IMR-90 (cell line): ENCODE measurements at regions not wholly inside any gene's neighbourhood (a gene's known extent, or its start where the extent isn't known, plus 50 kb on each side); places are given as distances from the start of the nearest gene placed in this dataset.

Experiments
- ATAC-seq: fragments of 200-7000 bp; cut with Tn5 transposase; 2 replicates; pipeline ENCODE4 v1.9.1; 2020; ENCODE audit warnings: low read depth, mild to moderate bottlenecking, moderate library complexity
- BruUV-seq: library from RNA; stranded (reverse); fragments of 400-500 nt; replicated peaks from 2 replicates; lab custom pipeline; 2021; lab: Mats Ljungman, UMichigan
- CTCF ChIA-PET: fragments of 300-600 bp; formaldehyde crosslinking; extraction: SDS; loops from one replicate; lab custom pipeline; 2021; ENCODE audit warnings: antibody characterized with exemption; lab: Yijun Ruan, JAX
- POLR2A ChIA-PET: fragments of 300-600 bp; sonication (Branson Sonifier 250); formaldehyde crosslinking; loops from one replicate; lab custom pipeline; 2022; ENCODE audit warnings: antibody characterized with exemption; ENCODE audit not compliant: unreplicated experiment; lab: Charles Lee
- DNase-seq: peaks from one replicate; pipeline ENCODE4 v3.0.0; 2013
- H2AFZ ChIP-seq: replicated peaks from 2 replicates; pipeline ENCODE3; 2013; ENCODE audit warnings: low read length, mild to moderate bottlenecking; ENCODE audit not compliant: poor library complexity
- H2AK5ac ChIP-seq: 2 replicates; pipeline ENCODE4 v1.6.1; 2013; ENCODE audit warnings: low read depth, low read length, inconsistent platforms
- H2AK9ac ChIP-seq: replicated peaks from 2 replicates; pipeline ENCODE3; 2013; ENCODE audit warnings: mild to moderate bottlenecking, low read depth, low read length, moderate library complexity; ENCODE audit not compliant: poor library complexity
- H2BK120ac ChIP-seq: 2 replicates; pipeline ENCODE4 v1.6.1; 2013; ENCODE audit warnings: low read depth, low read length, inconsistent platforms
- H2BK15ac ChIP-seq: 3 replicates; pipeline ENCODE4 v1.6.1; 2013; ENCODE audit warnings: low read depth, low read length, inconsistent platforms
- H2BK20ac ChIP-seq: 2 replicates; pipeline ENCODE4 v1.6.1; 2013; ENCODE audit warnings: low read depth, mild to moderate bottlenecking, inconsistent platforms, low read length, moderate library complexity
- H2BK5ac ChIP-seq: 2 replicates; pipeline ENCODE4 v1.6.1; 2013; ENCODE audit warnings: mild to moderate bottlenecking, low read depth, low read length, inconsistent platforms; ENCODE audit not compliant: poor library complexity, severe bottlenecking
- H3K14ac ChIP-seq: replicated peaks from 2 replicates; pipeline ENCODE4 v1.6.1; 2013; ENCODE audit warnings: low read depth, low read length, inconsistent platforms
- H3K18ac ChIP-seq: 2 replicates; pipeline ENCODE4 v1.6.1; 2013; ENCODE audit warnings: low read depth, low read length, control low read depth
- H3K23ac ChIP-seq: 2 replicates; pipeline ENCODE4 v1.6.1; 2013; ENCODE audit warnings: low read depth, low read length, inconsistent platforms
- H3K27ac ChIP-seq: 2 replicates; pipeline ENCODE4 v1.5.1; 2013; ENCODE audit warnings: mild to moderate bottlenecking, control low read depth, low read length; ENCODE audit not compliant: insufficient read depth
- H3K27me3 ChIP-seq: 2 replicates; pipeline ENCODE4 v1.6.1; 2013; ENCODE audit warnings: low read length; ENCODE audit not compliant: control insufficient read depth, insufficient read depth
- H3K36me3 ChIP-seq: 2 replicates; pipeline ENCODE4 v1.6.1; 2013; ENCODE audit warnings: low read length, mixed read lengths; ENCODE audit not compliant: control insufficient read depth, insufficient read depth
- H3K4ac ChIP-seq: 2 replicates; pipeline ENCODE4 v1.6.1; 2013; ENCODE audit warnings: low read depth, low read length, inconsistent platforms
- H3K4me1 ChIP-seq: 2 replicates; pipeline ENCODE4 v1.6.1; 2013; ENCODE audit warnings: low read length, mixed read lengths; ENCODE audit not compliant: control insufficient read depth, insufficient read depth
- H3K4me2 ChIP-seq: 2 replicates; pipeline ENCODE4 v1.6.1; 2013; ENCODE audit warnings: low read depth, mild to moderate bottlenecking, control low read depth, low read length, moderate library complexity
- H3K4me3 ChIP-seq: 2 replicates; pipeline ENCODE4 v1.5.1; 2013; ENCODE audit warnings: low read depth, mild to moderate bottlenecking, control low read depth, low read length, moderate library complexity; ENCODE audit not compliant: insufficient read depth
- H3K56ac ChIP-seq: 2 replicates; pipeline ENCODE4 v1.6.1; 2013; ENCODE audit warnings: low read length, inconsistent platforms; ENCODE audit not compliant: insufficient read depth; ENCODE audit errors: extremely low read depth
- H3K79me1 ChIP-seq, 2 experiments: 2 replicates each; pipeline ENCODE4 v1.6.1; 2013; ENCODE audit warnings: low read length in 2 of 2, inconsistent platforms in 1 of 2, low read depth in 1 of 2
- H3K9ac ChIP-seq: 2 replicates; pipeline ENCODE4 v1.6.1; 2013; ENCODE audit warnings: low read depth, low read length, control low read depth
- H3K9me1 ChIP-seq: 2 replicates; pipeline ENCODE4 v1.6.1; 2013; ENCODE audit warnings: low read length, inconsistent platforms; ENCODE audit not compliant: insufficient read depth
- H3K9me3 ChIP-seq: 2 replicates; pipeline ENCODE4 v1.6.1; 2013; ENCODE audit warnings: low read length; ENCODE audit not compliant: control insufficient read depth, insufficient read depth
- H4K20me1 ChIP-seq: 2 replicates; pipeline ENCODE4 v1.6.1; 2013; ENCODE audit warnings: low read length, inconsistent platforms; ENCODE audit not compliant: insufficient read depth
- H4K5ac ChIP-seq: 2 replicates; pipeline ENCODE4 v1.6.1; 2013; ENCODE audit warnings: mild to moderate bottlenecking, low read depth, low read length, control low read depth
- H4K8ac ChIP-seq, 2 experiments: 2 replicates each; pipeline ENCODE4 v1.6.1; 2013; ENCODE audit warnings: low read depth in 2 of 2, low read length in 2 of 2, control low read depth in 1 of 2, inconsistent platforms in 1 of 2
- H4K91ac ChIP-seq: 2 replicates; pipeline ENCODE4 v1.6.1; 2013; ENCODE audit warnings: low read depth, low read length, inconsistent platforms; ENCODE audit not compliant: insufficient read depth
- BHLHE40 ChIP-seq: fragments of 150-350 bp; IDR thresholded peaks from 2 replicates; pipeline ENCODE4 v1.6.1; 2016; ENCODE audit warnings: mild to moderate bottlenecking, low read depth, low read length
- CEBPB ChIP-seq: IDR thresholded peaks from 2 replicates; pipeline ENCODE4 v1.6.1; 2012; ENCODE audit warnings: low read depth, low read length, improper control_type of control experiment
- CHD1 ChIP-seq: IDR thresholded peaks from 2 replicates; pipeline ENCODE4 v1.6.1; 2012; ENCODE audit warnings: low read depth, low read length, improper control_type of control experiment
- CTCF ChIP-seq: conservative IDR thresholded peaks from 2 replicates; pipeline ENCODE4 v1.5.1; 2012; ENCODE audit warnings: mild to moderate bottlenecking, low read depth, low read length, improper control_type of control experiment
- ELK1 ChIP-seq: fragments of 150-350 bp; IDR thresholded peaks from 2 replicates; pipeline ENCODE4 v1.6.1; 2016; ENCODE audit warnings: low read depth, mild to moderate bottlenecking, low read length, moderate library complexity, borderline replicate concordance
- FOS ChIP-seq: fragments of 150-350 bp; IDR thresholded peaks from 2 replicates; pipeline ENCODE4 v1.6.1; 2016; ENCODE audit warnings: low read depth, low read length
- MAFK ChIP-seq: IDR thresholded peaks from 2 replicates; pipeline ENCODE4 v1.6.1; 2012; ENCODE audit warnings: low read depth, low read length, improper control_type of control experiment
- MAZ ChIP-seq: IDR thresholded peaks from 2 replicates; pipeline ENCODE4 v1.6.1; 2012; ENCODE audit warnings: low read depth, mild to moderate bottlenecking, low read length, improper control_type of control experiment, moderate library complexity, borderline replicate concordance
- MXI1 ChIP-seq: IDR thresholded peaks from 2 replicates; pipeline ENCODE4 v1.6.1; 2012; ENCODE audit warnings: low read depth, mild to moderate bottlenecking, low read length, moderate library complexity, borderline replicate concordance
- NFE2L2 ChIP-seq: fragments of 150-350 bp; IDR thresholded peaks from 2 replicates; pipeline ENCODE4 v1.6.1; 2016; ENCODE audit warnings: low read depth, mild to moderate bottlenecking, low read length
- POLR2A ChIP-seq: IDR thresholded peaks from 2 replicates; pipeline ENCODE4 v1.6.1; 2012; ENCODE audit warnings: mild to moderate bottlenecking, low read depth, low read length
- RAD21 ChIP-seq: IDR thresholded peaks from 2 replicates; pipeline ENCODE4 v1.6.1; 2012; ENCODE audit warnings: low read length, improper control_type of control experiment
- RCOR1 ChIP-seq: IDR thresholded peaks from 2 replicates; pipeline ENCODE4 v1.6.1; 2012; ENCODE audit warnings: mild to moderate bottlenecking, low read length, improper control_type of control experiment; ENCODE audit not compliant: insufficient replicate concordance
- RFX5 ChIP-seq: IDR thresholded peaks from 2 replicates; pipeline ENCODE4 v1.8.0; 2012; ENCODE audit warnings: low read depth, mild to moderate bottlenecking, low read length, moderate library complexity
- SMC3 ChIP-seq: fragments of 150-350 bp; IDR thresholded peaks from 2 replicates; pipeline ENCODE4 v1.6.1; 2016; ENCODE audit warnings: low read depth, mild to moderate bottlenecking, antibody characterized with exemption, low read length, moderate library complexity
- dilution Hi-C: fragments of 300-500 bp; cut with HindIII; formaldehyde crosslinking; loops from one replicate; pipeline ENCODE4 v1.14.3; 2018; ENCODE audit warnings: low sequenced_read_pairs; ENCODE audit not compliant: unreplicated experiment
- in situ Hi-C: fragments of 300-500 bp; cut with MboI; formaldehyde crosslinking; loops from 3 replicates; pipeline ENCODE4 v1.14.3; 2019; ENCODE audit warnings: low sequenced_read_pairs, inconsistent platforms, mixed read lengths
- intact Hi-C: fragments of 100-400 bp; cut with micrococcal nuclease; formaldehyde crosslinking; loops from 2 replicates; pipeline ENCODE4 v1.10.0; 2022
- TF ChIP-seq, protein P1 (sequence below): fragments of 150-350 bp; IDR thresholded peaks from 2 replicates; pipeline ENCODE4 v1.6.1; 2017; ENCODE audit warnings: mild to moderate bottlenecking, antibody characterized with exemption, low read length, low read depth

DNA sequence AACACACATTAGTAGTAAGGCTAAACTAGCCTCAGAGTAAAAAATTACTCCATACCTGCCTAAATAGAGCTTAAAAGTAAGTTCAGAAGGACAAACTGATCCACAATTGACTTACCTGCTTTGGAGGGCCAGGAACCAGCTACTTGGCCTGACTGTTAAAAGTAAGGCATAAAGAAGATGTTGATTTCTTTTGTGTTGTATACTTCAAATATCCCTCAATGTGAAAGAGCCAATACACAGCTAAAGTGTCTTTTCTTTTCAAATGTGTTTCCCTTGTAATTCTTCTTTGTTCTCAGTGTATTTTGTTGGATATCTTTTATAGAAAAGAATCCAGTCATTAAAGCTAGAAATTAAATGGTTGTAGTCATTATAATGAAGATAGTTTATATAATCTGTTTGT lies 171.1 kb downstream of the TANC2 start:
- no peak overlapping the region for H3K14ac ChIP-seq
- no peak overlapping the region for H4K8ac ChIP-seq
- ChIA-PET CTCF (no interaction called here), POLR2A (no interaction called here)
- H3K79me1 ChIP-seq, result peaks cover 25 to 38% of the 10 kb centered on the region in 2 experiments
- no peaks in the 10 kb centered on the region for H3K27me3 ChIP-seq
- no peak overlapping the region for H2AK5ac ChIP-seq
- peaks cover 6% of the 10 kb centered on the region for H3K4me1 ChIP-seq
- peak overlapping the region; percentile 13; the same call in 1 of the 2 replicates for H3K23ac ChIP-seq
- H4K5ac ChIP-seq, result no peak overlapping the region
- H2BK15ac ChIP-seq, result no peak overlapping the region
- no peak overlapping the region for H3K27ac ChIP-seq
- H2BK120ac ChIP-seq, result no peak overlapping the region
- in situ Hi-C loops, result no loop called here
- no peak overlapping the region for H2AK9ac ChIP-seq
- H2BK20ac ChIP-seq, result no peak overlapping the region
- peaks cover 14% of the 10 kb centered on the region for H3K9me1 ChIP-seq
- BruUV-seq, result no TSS peak
- intact Hi-C loops, result no loop called here
- no peak overlapping the region for H3K4me2 ChIP-seq
- peaks cover 14% of the 10 kb centered on the region for H4K20me1 ChIP-seq
- no peak overlapping the region for H3K56ac ChIP-seq
- no peak overlapping the region for H2BK5ac ChIP-seq
- dilution Hi-C loops, result no loop called here
- H3K18ac ChIP-seq, result no peak overlapping the region
- H3K4me3 ChIP-seq, result no peak overlapping the region
- TF ChIP-seq CHD1 (no peak), MAFK (no peak), FOS (no peak), NFE2L2 (no peak), MXI1 (no peak), CTCF (no peak), ELK1 (no peak), CEBPB (no peak), RAD21 (no peak), POLR2A (no peak), MAZ (no peak), SMC3 (no peak), RCOR1 (no peak), RFX5 (no peak), BHLHE40 (no peak)
- TF ChIP-seq, protein P1, sequence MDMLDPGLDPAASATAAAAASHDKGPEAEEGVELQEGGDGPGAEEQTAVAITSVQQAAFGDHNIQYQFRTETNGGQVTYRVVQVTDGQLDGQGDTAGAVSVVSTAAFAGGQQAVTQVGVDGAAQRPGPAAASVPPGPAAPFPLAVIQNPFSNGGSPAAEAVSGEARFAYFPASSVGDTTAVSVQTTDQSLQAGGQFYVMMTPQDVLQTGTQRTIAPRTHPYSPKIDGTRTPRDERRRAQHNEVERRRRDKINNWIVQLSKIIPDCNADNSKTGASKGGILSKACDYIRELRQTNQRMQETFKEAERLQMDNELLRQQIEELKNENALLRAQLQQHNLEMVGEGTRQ, result no peak
- no peak for DNase-seq
- H2AFZ ChIP-seq, result no peak overlapping the region
- H3K9me3 ChIP-seq, result no peaks in the 10 kb centered on the region
- no peaks in the 10 kb centered on the region for H3K36me3 ChIP-seq
- H3K4ac ChIP-seq, result no peak overlapping the region
- no peak for ATAC-seq
- no peak overlapping the region for H4K91ac ChIP-seq
- H3K9ac ChIP-seq, result no peak overlapping the region
